Ramos (cell line): ENCODE measurements at regions not wholly inside any gene's neighbourhood (a gene's known extent, or its start where the extent isn't known, plus 50 kb on each side); places are given as distances from the start of the nearest gene placed in this dataset.

Experiments
- in situ Hi-C: fragments of 300-500 bp; cut with MboI; formaldehyde crosslinking; loops from one replicate; pipeline ENCODE4 v1.14.3; 2022; ENCODE audit warnings: low sequenced_read_pairs; ENCODE audit not compliant: unreplicated experiment

DNA sequence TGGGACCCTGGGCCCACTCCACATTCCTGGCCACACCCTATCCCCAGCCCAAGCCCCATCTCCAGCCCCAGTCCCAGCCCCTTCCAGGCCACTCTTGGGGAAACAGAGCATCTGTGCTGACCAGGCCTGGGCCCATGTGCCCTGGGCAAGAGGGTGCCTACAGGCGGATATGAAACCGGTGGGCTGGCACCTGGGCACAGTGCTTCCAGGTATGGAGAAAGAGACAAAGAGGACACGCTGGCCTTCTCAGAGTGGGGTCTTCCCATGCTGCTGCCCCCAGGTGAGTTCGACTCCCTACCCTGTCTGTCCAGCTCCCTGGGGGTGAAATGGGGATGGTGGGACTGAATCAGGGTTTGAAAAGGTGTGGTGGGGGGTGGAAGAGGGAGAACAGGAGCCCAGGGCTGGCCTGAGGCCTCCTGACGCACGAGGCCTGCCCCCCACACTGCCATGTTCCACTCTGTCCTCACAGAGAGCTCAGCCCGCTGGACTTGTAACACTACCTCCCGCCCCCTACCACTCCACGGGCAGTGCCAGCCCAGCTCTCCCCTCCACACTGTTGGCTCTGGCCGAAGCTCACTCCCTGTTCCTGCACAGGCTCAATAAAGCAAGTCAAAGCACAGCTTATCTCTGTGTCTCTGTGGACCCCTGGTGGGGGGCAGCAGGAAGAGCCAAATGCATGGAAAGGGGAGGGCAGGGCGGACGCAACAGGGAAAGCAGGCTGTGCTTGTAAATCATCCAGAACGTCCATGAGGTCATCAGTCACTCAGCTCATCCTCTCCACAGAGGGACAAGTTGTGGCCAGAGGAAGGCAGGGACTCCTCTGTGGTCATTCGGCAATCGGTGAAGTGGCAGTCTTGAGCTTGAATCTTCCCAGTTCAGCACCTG lies 71.1 kb upstream of the TMEM97 start:
- in situ Hi-C loops: no loop called here

DNA sequence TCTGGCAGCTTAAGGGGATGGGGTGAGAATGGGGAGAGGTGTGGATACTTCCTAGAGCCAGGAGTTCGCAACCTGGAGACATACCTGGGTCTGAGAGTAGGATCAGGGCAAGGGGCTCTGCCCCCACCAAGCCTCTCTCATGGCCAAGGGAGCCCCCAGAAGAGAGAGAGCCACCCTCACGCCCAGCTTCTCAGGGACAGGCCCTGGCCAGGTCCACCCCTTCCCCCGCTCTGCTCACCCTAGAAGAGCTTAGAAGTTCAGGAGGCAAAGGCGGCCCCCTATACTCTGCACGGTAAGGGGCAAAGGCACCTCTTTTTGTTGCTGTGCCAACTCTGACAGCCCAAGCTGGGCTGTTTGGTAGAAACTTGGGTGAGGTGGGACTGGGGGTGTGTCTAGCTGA lies 69.3 kb upstream of the TMEM97 start:
- in situ Hi-C loops: loop anchor here (25.0 kb wide), 1 partner anchor 113 kb away; the partner anchor contains the start of genes POLDIP2, SARM1, SEBOX and VTN

DNA sequence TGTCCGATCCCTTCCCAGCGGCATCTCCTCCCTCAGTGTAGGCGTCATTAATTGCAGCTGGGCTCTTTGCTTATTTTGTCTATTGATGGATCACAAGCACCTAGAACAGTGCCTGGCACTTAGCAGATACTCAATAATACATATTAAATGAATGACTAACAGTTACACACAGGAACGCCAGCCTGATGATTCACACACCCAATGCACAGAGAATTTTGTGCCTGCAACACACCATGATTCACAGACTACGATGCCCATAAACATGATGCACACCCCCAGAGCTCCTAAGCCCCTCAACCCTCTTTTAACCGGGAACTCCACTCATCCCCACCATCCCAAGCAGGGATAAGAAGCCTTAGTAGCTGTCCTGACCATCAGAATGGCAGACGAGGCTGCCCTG lies 66.6 kb upstream of the TMEM97 start:
- in situ Hi-C loops: loop anchor here (25.0 kb wide), 1 partner anchor 110 kb away; the partner anchor contains the start of genes POLDIP2, SARM1, SEBOX and VTN

DNA sequence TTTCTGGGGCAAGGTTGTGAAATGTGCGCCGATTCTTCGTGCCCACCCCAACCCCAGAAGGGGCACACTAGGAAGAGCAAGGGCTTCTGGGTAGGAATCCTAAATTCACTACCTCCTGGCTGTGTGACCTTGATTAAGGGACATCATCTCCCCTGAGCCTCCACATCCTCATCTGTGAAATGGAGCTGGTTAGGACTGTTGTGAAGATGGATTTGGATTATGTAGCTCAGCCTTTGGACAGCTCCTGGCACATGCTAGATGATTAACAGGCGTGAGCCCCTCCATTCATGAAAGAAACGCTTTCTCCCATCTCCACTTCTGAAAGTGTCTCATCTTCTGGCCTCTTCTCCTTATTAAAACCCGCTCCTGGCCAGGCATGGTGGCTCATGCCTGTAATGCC lies 65.3 kb upstream of the TMEM97 start:
- in situ Hi-C loops: loop anchor here (25.0 kb wide), 1 partner anchor 109 kb away; the partner anchor contains the start of genes POLDIP2, SARM1, SEBOX and VTN

DNA sequence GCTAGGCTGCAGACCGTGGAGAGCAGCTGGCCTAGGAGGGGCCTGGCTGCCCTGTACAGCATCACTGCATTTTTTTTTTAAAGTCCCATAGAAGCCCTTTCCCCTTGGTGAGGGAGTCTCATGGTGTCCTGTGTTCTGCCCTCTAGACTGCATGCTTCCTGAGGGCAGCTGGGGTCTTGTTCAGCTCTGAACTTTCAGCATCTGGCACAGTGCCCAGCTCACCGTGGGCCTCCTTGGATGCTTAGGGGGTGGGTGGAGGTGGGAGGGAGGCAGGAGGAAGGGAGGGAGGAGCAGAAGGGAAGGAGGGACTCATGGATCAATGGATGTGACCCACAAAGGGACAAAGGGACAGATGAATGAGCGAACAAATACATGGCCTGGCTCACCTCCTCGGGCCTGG lies 63.4 kb upstream of the TMEM97 start:
- in situ Hi-C loops: loop anchor here (25.0 kb wide), 1 partner anchor 107 kb away; the partner anchor contains the start of genes POLDIP2, SARM1, SEBOX and VTN

DNA sequence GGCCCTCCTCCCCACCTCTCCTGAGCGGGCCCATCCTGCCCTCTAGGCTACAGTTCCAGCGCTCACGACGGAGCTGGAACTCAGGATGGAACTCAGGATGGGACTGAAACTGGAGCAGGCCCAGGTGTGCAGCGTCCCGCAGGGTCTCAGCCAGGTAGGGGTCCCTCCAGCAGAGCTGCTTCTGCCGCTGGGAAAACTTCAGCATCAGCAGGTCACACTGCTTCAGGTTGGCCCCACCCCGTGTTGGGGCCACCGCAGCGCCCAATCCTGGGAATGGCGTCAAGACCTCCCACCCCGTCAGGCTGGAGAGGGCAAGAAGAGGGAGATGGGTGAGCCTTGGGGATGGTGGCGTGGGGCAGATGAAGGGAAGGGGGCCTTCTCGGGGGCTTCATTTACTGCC lies 62.6 kb upstream of the TMEM97 start:
- in situ Hi-C loops: loop anchor here (25.0 kb wide), 1 partner anchor 106 kb away; the partner anchor contains the start of genes POLDIP2, SARM1, SEBOX and VTN

DNA sequence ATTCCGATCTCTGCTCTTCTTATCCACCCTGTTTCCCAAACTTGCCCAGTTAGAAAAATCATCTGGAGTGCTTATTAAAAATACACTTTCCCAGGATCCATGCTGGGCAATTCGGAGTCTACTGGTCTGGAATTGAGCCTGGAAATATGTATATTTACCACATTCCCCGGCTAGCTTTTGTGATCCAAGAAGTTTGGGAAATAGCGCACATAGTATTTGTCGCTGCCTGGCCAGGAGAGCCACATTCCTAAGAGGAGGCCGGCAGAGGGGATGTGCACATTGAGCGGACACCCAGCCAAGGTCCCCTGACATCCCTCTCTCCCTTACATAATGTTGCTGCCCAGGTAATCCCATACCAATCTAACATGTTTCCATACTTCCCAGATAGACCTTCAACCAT lies 62.1 kb upstream of the TMEM97 start:
- in situ Hi-C loops: loop anchor here (25.0 kb wide), 1 partner anchor 105 kb away; the partner anchor contains the start of genes POLDIP2, SARM1, SEBOX and VTN

DNA sequence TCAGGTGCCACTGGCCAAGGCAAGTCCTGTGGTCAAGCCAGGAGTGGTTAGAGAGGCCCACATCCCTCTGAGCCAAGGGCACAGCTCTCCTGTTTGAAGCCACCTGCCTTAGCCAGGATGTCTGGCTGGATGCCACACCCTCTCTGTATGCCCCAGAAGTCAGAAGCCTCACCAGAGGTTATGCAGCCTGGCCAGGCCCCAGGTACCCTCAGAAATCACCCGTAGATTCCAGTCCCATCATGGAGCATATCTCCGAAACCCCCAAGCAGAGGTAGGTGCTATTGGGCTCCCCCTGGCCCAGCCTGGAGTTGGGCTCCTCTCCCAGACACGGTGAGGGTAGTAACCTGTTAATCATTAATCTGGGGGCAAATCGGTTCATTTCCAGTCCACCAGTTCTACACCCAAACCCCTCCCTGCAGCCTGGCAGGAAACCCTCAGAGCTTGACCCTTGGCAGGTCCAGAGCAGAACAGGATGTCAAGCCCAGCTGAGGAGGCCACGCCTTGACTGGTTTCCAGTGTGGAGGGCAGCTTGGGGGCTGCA lies 60.6 kb upstream of the TMEM97 start:
- in situ Hi-C loops: loop anchor here (25.0 kb wide), 1 partner anchor 104 kb away; the partner anchor contains the start of genes POLDIP2, SARM1, SEBOX and VTN

DNA sequence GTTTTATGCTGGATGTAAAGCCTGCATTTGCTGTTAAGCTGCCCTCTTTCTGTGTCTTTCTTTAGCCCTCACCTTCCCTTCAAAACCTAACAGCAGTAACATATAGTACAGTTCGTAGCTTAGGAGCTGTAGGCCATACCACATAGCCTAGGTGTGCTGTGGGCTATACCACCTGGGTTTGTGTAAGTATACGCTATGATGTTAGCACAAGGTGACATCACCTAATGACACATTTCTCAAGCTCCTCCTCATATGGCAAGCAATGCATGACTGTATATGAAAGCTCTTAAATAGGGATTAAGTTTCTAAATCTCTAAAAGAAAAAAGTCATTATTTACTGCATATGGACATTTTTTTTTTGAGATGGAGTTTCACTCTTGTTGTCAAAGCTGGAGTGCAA lies 57.8 kb upstream of the TMEM97 start:
- in situ Hi-C loops: loop anchor here (25.0 kb wide), 1 partner anchor 101 kb away; the partner anchor contains the start of genes POLDIP2, SARM1, SEBOX and VTN

DNA sequence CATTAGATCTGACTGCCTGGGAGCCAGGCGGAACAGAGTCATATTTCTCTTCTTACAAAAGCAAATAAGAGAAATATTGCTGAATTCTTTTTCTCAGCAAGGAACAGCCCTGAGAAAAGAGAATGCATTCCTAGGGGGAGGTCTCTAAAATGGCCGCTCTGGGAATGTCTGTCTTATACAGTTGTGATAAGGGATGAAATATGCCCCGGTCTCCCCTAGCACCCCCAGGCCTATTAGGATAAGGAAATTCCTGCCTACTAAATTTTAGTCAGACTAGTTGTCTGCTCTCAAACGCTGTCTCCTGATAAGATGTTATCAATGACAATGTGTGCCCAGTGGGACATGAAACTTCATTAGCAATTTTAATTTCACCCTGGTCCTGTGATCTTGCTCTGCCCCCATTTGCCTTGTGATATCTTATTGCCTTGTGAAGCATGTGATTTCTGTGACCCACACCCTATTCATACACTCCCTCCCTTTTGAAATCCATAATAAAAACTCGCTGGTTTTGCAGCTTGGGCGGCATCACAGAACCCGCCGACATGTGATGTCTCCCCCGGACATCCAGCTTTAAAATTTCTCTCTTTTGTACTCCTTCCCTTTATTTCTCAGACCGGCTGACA lies 56.8 kb upstream of the TMEM97 start:
- in situ Hi-C loops: loop anchor here (25.0 kb wide), 1 partner anchor 100 kb away; the partner anchor contains the start of genes POLDIP2, SARM1, SEBOX and VTN

DNA sequence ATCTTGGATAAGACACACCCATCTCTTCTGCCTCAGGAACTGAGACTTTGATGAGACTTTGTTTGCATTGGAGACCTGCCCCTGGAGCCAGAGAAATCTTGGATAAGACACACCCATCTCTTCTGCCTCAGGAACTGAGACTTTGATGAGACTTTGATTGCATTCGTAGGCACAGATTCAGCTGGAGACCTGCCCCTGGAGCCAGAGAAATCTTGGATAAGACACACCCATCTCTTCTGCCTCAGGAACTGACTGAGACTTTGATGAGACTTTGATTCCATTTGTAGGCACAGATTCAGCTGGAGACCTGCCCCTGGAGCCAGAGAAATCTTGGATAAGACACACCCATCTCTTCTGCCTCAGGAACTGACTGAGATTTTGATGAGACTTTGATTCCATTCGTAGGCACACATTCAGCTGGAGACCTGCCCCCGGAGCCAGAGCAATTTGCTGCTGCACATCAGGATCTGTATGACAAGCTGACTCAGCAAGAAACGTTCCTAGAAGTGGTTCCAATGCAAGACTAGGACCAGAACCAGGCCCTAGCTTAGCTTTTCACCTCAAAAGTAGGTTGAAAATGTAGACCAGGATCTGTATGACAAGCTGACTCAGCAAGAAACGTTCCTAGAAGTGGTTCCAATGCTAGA lies 54.0 kb upstream of the TMEM97 start:
- in situ Hi-C loops: loop anchor here (25.0 kb wide), 1 partner anchor 97 kb away; the partner anchor contains the start of genes POLDIP2, SARM1, SEBOX and VTN

DNA sequence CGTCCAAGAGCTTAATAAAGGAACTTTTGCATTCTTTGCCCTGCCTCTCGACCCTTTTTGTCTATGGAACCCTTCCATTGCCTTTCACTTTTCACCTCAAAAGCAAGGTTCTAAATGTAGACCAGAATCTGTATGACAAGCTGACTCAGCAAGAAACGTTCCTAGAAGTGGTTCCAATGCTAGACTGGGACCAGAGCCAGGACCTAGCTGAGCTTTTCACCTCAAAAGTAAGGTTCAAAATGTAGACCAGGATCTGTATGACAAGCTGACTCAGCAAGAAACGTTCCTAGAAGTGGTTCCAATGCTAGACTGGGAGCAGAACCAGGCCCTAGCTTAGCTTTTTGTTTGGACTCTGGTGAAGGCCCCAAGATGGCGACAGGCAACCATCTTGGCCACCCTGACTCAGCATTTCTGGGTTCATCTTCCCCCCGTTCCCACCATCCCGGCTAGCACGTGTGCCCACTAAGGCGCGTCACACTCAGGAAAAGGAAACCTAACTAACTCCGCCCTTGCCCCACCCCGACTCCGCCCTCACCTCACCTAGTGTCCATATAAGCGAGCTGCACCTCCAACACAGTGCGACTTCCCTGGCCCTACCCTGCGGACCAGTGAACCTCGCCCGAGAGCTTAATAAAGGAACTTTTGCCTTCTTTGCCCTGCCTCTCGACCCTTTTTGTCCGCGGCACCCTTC lies 53.0 kb upstream of the TMEM97 start:
- in situ Hi-C loops: loop anchor here (25.0 kb wide), 1 partner anchor 96 kb away; the partner anchor contains the start of genes POLDIP2, SARM1, SEBOX and VTN

DNA sequence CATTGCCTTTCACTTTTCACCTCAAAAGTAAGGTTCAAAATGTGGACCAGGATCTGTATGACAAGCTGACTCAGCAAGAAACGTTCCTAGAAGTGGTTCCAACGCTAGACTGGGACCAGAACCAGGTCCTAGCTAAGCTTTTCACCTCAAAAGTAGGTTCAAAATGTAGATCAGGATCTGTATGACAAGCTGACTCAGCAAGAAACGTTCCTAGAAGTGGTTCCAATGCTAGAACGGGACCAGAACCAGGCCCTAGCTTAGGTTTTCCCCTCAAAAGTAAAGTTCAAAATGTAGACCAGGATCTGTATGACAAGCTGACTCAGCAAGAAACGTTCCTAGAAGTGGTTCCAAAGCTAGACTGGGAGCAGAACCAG lies 52.5 kb upstream of the TMEM97 start:
- in situ Hi-C loops: loop anchor here (25.0 kb wide), 1 partner anchor 96 kb away; the partner anchor contains the start of genes POLDIP2, SARM1, SEBOX and VTN

DNA sequence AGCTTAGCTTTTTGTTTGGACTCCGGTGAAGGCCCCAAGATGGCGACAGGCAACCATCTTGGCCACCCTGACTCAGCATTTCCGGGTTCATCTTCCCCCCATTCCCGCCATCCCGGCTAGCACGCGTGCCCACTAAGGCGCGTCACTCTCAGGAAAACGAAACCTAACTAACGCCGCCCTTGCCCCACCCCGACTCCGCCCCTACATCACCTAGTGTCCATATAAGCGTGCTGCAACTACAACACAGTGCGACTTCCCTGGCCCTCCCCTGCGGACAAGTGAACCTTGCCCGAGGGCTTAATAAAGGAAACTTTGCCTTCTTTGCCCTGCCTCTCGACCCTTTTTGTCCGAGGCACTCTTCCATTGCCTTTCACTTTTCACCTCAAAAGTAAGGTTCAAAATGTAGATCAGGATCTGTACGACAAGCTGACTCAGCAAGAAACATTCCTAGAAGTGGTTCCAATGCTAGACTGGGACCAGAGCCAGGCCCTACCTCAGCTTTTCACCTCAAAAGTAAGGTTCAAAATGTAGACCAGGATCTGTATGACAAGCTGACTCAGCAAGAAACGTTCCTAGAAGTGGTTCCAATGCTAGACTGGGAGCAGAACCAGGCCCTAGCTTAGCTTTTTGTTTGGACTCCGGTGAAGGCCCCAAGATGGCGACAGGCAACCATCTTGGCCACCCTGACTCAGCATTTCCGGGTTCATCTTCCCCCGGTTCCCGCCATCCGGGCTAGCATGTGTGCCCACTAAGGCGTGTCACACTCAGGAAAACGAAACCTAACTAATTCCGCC lies 51.9 kb upstream of the TMEM97 start:
- in situ Hi-C loops: loop anchor here (25.0 kb wide), 1 partner anchor 95 kb away; the partner anchor contains the start of genes POLDIP2, SARM1, SEBOX and VTN

DNA sequence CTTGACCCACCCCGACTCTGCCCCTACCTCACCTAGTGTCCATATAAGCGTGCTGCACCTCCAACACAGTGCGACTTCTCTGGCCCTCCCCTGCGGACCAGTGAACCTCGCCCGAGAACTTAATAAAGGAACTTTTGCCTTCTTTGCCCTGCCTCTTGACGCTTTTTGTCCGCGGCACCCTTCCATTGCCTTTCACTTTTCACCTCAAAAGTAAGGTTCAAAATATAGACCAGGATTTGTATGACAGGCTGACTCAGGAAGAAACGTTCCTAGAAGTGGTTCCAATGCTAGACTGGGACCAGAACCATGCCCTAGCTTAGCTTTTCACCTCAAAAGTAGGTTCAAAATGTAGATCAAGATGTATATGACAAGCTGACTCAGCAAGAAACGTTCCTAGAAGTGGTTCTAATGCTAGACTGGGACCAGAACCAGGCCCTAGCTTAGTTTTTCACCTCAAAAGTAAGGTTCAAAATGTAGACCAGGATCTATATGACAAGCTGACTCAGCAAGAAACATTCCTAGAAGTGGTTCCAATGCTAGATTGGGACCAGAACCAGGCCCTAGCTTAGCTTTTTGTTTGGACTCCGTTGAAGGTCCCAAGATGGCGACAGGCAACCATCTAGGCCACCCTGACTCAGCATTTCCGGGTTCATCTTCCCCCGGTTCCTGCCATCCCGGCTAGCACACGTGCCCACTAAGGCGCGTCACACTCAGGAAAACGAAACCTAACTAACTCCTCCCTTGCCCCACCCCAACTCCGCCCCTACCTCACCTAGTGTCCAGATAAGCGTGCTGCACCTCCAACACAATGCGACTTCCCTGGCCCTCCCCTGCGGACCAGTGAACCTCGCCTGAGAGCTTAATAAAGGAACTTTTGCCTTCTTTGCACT lies 51.0 kb upstream of the TMEM97 start:
- in situ Hi-C loops: loop anchor here (25.0 kb wide), 1 partner anchor 94 kb away; the partner anchor contains the start of genes POLDIP2, SARM1, SEBOX and VTN

DNA sequence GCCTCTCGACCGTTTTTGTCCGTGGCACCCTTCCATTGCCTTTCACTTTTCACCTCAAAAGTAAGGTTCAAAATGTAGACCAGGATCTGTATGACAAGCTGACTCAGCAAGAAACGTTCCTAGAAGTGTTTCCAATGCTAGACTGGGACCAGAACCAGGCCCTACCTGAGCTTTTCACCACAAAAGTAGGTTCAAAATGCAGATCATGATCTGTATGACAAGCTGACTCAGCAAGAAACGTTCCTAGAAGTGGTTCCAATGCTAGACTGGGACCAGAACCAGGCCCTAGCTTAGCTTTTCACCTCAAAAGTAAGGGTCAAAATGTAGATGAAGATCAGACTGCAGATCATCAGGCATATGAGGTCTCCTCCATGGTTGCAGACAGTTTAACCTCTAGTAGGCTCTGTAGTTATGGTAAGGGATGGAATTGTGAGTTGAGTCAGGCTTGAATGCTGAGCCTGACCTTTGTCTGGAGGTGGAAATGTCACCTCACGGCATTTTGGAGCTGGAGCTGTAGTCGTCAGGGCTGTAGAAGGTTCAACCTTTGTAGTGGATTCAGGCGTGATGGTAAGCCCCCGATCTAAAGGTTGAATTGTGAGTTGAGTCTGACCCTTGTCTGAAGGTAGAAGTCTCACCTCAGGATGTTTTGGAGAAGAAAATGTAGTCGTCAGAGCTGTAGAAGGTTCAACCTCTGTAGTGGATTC lies 50.2 kb upstream of the TMEM97 start:
- in situ Hi-C loops: loop anchor here (25.0 kb wide), 1 partner anchor 94 kb away; the partner anchor contains the start of genes POLDIP2, SARM1, SEBOX and VTN
